H1 (cell line): ENCODE measurements at regions not wholly inside any gene's neighbourhood (a gene's known extent, or its start where the extent isn't known, plus 50 kb on each side); places are given as distances from the start of the nearest gene placed in this dataset.

Experiments used
- CTCF ChIA-PET: fragments of 300-600 bp; sonication (Branson Sonifier 250); formaldehyde crosslinking; loops from one replicate; lab custom pipeline; 2021; ENCODE audit not compliant: partially characterized antibody; lab: Charles Lee
- POLR2A ChIA-PET: fragments of 300-600 bp; sonication (Branson Sonifier 250); formaldehyde crosslinking; loops from one replicate; lab custom pipeline; 2021; ENCODE audit warnings: inconsistent platforms; ENCODE audit not compliant: partially characterized antibody; lab: Charles Lee
- DNase-seq, 2 experiments: peaks; one replicate each; pipeline versions ENCODE4 v3.0.0 to v3.0.0-alpha.2; 2010 to 2022; ENCODE audit warnings: low spot score in 2 of 2, low read depth in 1 of 2, mixed read lengths in 1 of 2
- FAIRE-seq: peaks from 2 replicates; lab custom pipeline; 2011; peaks lifted over from hg19 to GRCh38; lab: Jason Lieb, UNC
- H2AFZ ChIP-seq: 2 replicates; pipeline ENCODE4 v1.8.1; 2012; ENCODE audit warnings: low read length, inconsistent platforms
- H2AK5ac ChIP-seq: 2 replicates; pipeline ENCODE4 v1.6.1; 2013; ENCODE audit warnings: low read depth, low read length
- H2BK120ac ChIP-seq: replicated peaks from 2 replicates; pipeline ENCODE3; 2013; ENCODE audit warnings: low read depth, low read length, inconsistent platforms
- H2BK12ac ChIP-seq: 2 replicates; pipeline ENCODE4 v1.6.1; 2013; ENCODE audit warnings: low read depth, low read length
- H2BK15ac ChIP-seq: 2 replicates; pipeline ENCODE4 v1.6.1; 2013; ENCODE audit warnings: low read length
- H2BK20ac ChIP-seq: 2 replicates; pipeline ENCODE4 v1.6.1; 2013; ENCODE audit warnings: low read length
- H2BK5ac ChIP-seq: 2 replicates; pipeline ENCODE4 v1.6.1; 2013; ENCODE audit warnings: low read depth, low read length
- H3K14ac ChIP-seq: 2 replicates; pipeline ENCODE4 v1.6.1; 2013; ENCODE audit warnings: inconsistent platforms; ENCODE audit not compliant: insufficient read length
- H3K18ac ChIP-seq: 2 replicates; pipeline ENCODE4 v1.6.1; 2013; ENCODE audit warnings: low read length; ENCODE audit errors: extremely low read depth
- H3K23ac ChIP-seq: 2 replicates; pipeline ENCODE4 v1.6.1; 2013; ENCODE audit warnings: inconsistent platforms; ENCODE audit not compliant: insufficient read length
- H3K23me2 ChIP-seq: 2 replicates; pipeline ENCODE4 v1.6.1; 2013; ENCODE audit warnings: low read depth, low read length
- H3K27ac ChIP-seq: 2 replicates; pipeline ENCODE4 v1.6.1; 2011; ENCODE audit warnings: low read depth, low read length, inconsistent platforms
- H3K27me3 ChIP-seq, 4 experiments: replicated peaks in 1 of 4; 1 replicate in 1 of 4; 2 replicates in 3 of 4; pipeline versions ENCODE4 v1.6.1 to v1.8.1; 2011 to 2013; ENCODE audit warnings: low read length in 3 of 4, mild to moderate bottlenecking in 3 of 4, inconsistent platforms in 2 of 4, mixed read lengths in 2 of 4, moderate library complexity in 1 of 4; ENCODE audit not compliant: control insufficient read depth in 3 of 4, insufficient read depth in 3 of 4; ENCODE audit errors: extremely low read depth in 1 of 4
- H3K36me3 ChIP-seq, 4 experiments: 2 replicates each; pipeline versions ENCODE4 v1.6.1 to v1.8.1; 2011 to 2013; ENCODE audit warnings: mild to moderate bottlenecking in 4 of 4, low read length in 3 of 4, moderate library complexity in 2 of 4, control low read depth in 1 of 4, inconsistent platforms in 1 of 4; ENCODE audit not compliant: insufficient read depth in 4 of 4, control insufficient read depth in 2 of 4
- H3K4ac ChIP-seq: replicated peaks from 2 replicates; pipeline ENCODE3; 2013; ENCODE audit warnings: low read length, low read depth, mixed read lengths, inconsistent platforms; ENCODE audit not compliant: insufficient read length
- H3K4me1 ChIP-seq, 4 experiments: replicated peaks in 1 of 4; 1 replicate in 1 of 4; 2 replicates in 3 of 4; pipeline versions ENCODE4 v1.6.1 to v1.8.1; 2011 to 2013; ENCODE audit warnings: low read length in 3 of 4, inconsistent platforms in 2 of 4, mixed read lengths in 1 of 4; ENCODE audit not compliant: insufficient read depth in 4 of 4, control insufficient read depth in 3 of 4
- H3K4me2 ChIP-seq, 2 experiments: 2 replicates each; pipeline versions ENCODE4 v1.6.1 to v1.8.1; 2011 to 2013; ENCODE audit warnings: low read depth in 2 of 2, low read length in 2 of 2, control low read depth in 1 of 2, inconsistent platforms in 1 of 2, mild to moderate bottlenecking in 1 of 2; ENCODE audit not compliant: insufficient read depth in 1 of 2
- H3K4me3 ChIP-seq, 4 experiments: fragments of 200-600, 300-600 bp in 1 of 4; sonication (generic), shearing (Covaris generic), sonication (Bioruptor Twin) in 1 of 4; 2 replicates each; pipeline versions ENCODE4 v1.5.1 to v1.8.1; 2011 to 2016; ENCODE audit warnings: low read length in 4 of 4, low read depth in 3 of 4, control low read depth in 2 of 4, inconsistent platforms in 2 of 4, mild to moderate bottlenecking in 2 of 4, mixed read lengths in 1 of 4, moderate library complexity in 1 of 4; ENCODE audit not compliant: insufficient read depth in 2 of 4; ENCODE audit errors: extremely low read depth in 1 of 4
- H3K56ac ChIP-seq: replicated peaks from 2 replicates; pipeline ENCODE3; 2013; ENCODE audit warnings: low read depth, mild to moderate bottlenecking, mixed read lengths, low read length, inconsistent platforms; ENCODE audit not compliant: insufficient read length
- H3K79me1 ChIP-seq: 2 replicates; pipeline ENCODE4 v1.6.1; 2013; ENCODE audit warnings: low read depth, low read length, control low read depth
- H3K79me2 ChIP-seq, 2 experiments: 2 replicates each; pipeline versions ENCODE4 v1.6.1 to v1.8.1; 2012 to 2013; ENCODE audit warnings: low read length in 2 of 2, mild to moderate bottlenecking in 2 of 2, inconsistent platforms in 1 of 2; ENCODE audit not compliant: insufficient read depth in 2 of 2, control insufficient read depth in 1 of 2
- H3K9ac ChIP-seq, 4 experiments: replicated peaks in 1 of 4; 1 replicate in 1 of 4; 2 replicates in 3 of 4; pipeline versions ENCODE4 v1.6.1 to v1.8.1; 2011 to 2013; ENCODE audit warnings: low read depth in 3 of 4, low read length in 3 of 4, control low read depth in 2 of 4, mild to moderate bottlenecking in 2 of 4, moderate library complexity in 2 of 4, inconsistent platforms in 1 of 4; ENCODE audit errors: extremely low read depth in 1 of 4
- H3K9me3 ChIP-seq, 2 experiments: 2 replicates each; pipeline versions ENCODE4 v1.6.1 to v1.8.1; 2012 to 2013; ENCODE audit warnings: mild to moderate bottlenecking in 2 of 2, moderate library complexity in 2 of 2, control low read depth in 1 of 2, inconsistent platforms in 1 of 2, low read depth in 1 of 2, low read length in 1 of 2, mixed read lengths in 1 of 2; ENCODE audit not compliant: insufficient read depth in 2 of 2
- H4K20me1 ChIP-seq, 2 experiments: replicated peaks in 1 of 2; 2 replicates each; pipeline versions ENCODE3 to v1.8.1; 2011 to 2013; ENCODE audit warnings: inconsistent platforms in 2 of 2, low read length in 2 of 2, mild to moderate bottlenecking in 1 of 2; ENCODE audit not compliant: insufficient read depth in 2 of 2, control insufficient read depth in 1 of 2
- H4K5ac ChIP-seq: 2 replicates; pipeline ENCODE4 v1.6.1; 2013; ENCODE audit warnings: low read length, low read depth, mixed read lengths, inconsistent platforms; ENCODE audit not compliant: insufficient read length
- H4K8ac ChIP-seq: 2 replicates; pipeline ENCODE4 v1.8.0; 2013; ENCODE audit warnings: mild to moderate bottlenecking, moderate library complexity, low read length, inconsistent platforms; ENCODE audit not compliant: insufficient read depth; ENCODE audit errors: extremely low read depth
- H4K91ac ChIP-seq: replicated peaks from 2 replicates; pipeline ENCODE3; 2013; ENCODE audit warnings: low read length, mixed read lengths, inconsistent platforms; ENCODE audit not compliant: insufficient read length
- SIX5 ChIP-seq: IDR thresholded peaks from 2 replicates; pipeline ENCODE4 v1.6.1; 2011; ENCODE audit warnings: mild to moderate bottlenecking, low read depth, low read length

GRCh38 chr3:6577584-6577983 lies 283.3 kb upstream of the GRM7 start:
- no peak overlapping the region for H2AFZ ChIP-seq
- ChIA-PET CTCF (no interaction called here), POLR2A (no interaction called here)
- no peak overlapping the region for H2BK15ac ChIP-seq
- no peaks in the 10 kb centered on the region for H3K9me3 ChIP-seq
- no peak overlapping the region for H4K8ac ChIP-seq
- H2BK12ac ChIP-seq, result no peak overlapping the region
- no peak overlapping the region for H3K14ac ChIP-seq
- H2AK5ac ChIP-seq, result no peak overlapping the region
- no peak overlapping the region for H4K91ac ChIP-seq
- no peaks in the 10 kb centered on the region for H3K79me1 ChIP-seq
- no peaks in the 10 kb centered on the region for H3K4me1 ChIP-seq
- no peak overlapping the region for H3K4ac ChIP-seq
- H3K9ac ChIP-seq, result no peak overlapping the region
- H3K23ac ChIP-seq, result no peak overlapping the region
- H2BK120ac ChIP-seq, result no peak overlapping the region
- H3K56ac ChIP-seq, result no peak overlapping the region
- H3K27me3 ChIP-seq, result no peaks in the 10 kb centered on the region
- no peaks in the 10 kb centered on the region for H4K20me1 ChIP-seq
- no peak overlapping the region for H3K18ac ChIP-seq
- no peak for TF ChIP-seq SIX5
- FAIRE-seq (no peak), DNase-seq (no peak)
- H3K23me2 ChIP-seq, result no peaks in the 10 kb centered on the region
- H2BK5ac ChIP-seq, result no peak overlapping the region
- no peaks in the 10 kb centered on the region for H3K79me2 ChIP-seq
- no peak overlapping the region for H3K27ac ChIP-seq
- no peak overlapping the region for H3K4me3 ChIP-seq
- no peak overlapping the region for H3K4me2 ChIP-seq
- H4K5ac ChIP-seq, result no peak overlapping the region
- H3K36me3 ChIP-seq, result no peaks in the 10 kb centered on the region
- no peak overlapping the region for H2BK20ac ChIP-seq
